ENCODE measurements at regions not wholly inside any gene's neighbourhood (a gene's known extent, or its start where the extent isn't known, plus 50 kb on each side); places are given as distances from the start of the nearest gene placed in this dataset.

DNA sequence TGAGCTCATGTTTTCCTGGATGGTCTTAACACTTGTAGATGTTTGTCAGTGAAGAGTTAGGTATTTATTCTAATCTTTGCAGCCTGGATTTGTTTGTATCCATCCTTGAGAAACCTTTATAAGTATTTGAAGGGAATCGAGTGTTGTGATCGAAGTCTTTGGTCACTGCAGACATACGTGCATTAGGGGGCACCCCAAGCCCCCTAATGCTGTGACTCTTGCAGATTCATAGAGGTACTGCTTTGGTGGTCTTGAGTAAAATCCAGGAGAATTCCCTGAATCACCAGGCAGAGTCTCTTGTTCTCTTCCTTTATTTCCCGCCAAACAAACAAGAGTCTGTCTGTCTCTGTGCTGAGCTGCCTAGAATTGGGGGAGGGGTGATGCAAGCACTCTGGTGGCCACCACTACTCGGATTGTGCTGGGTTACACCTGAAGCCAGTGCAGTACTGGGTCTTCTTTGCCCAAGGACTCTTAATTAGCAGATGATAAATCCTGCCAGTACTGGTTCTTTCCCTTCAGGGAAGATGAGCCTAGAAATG lies 170.5 kb upstream of the POU1F1 start:
- DNase-seq (ENCODE audit: low read depth, low spot score) (no peak), FAIRE-seq (no peak)
- ChIA-PET POLR2A (no interaction called here), CTCF (no interaction called here)
- Histone ChIP-seq H3K9me3 (replicated peaks; ENCODE audit: control insufficient read depth, insufficient read depth, low read length) (no peaks in the 10 kb centered on the region), H3K9ac (replicated peaks; ENCODE audit: extremely low read depth, insufficient read depth, low read length) (no peak overlapping the region), H4K20me1 (replicated peaks; ENCODE audit: control insufficient read depth, extremely low read depth, insufficient read depth, low read length) (no peaks in the 10 kb centered on the region), H3K36me3 (ENCODE audit: control insufficient read depth in 2 of 2, extremely low read depth in 1 of 2, insufficient read depth in 2 of 2, low read length in 2 of 2) (no peaks in the 10 kb centered on the region), H3K4me3 (replicated peaks in 1 of 3; ENCODE audit: insufficient read depth in 1 of 3, low read depth in 1 of 3, low read length in 3 of 3) (no peak overlapping the region), H3K4me1 (ENCODE audit: control insufficient read depth, extremely low read depth, insufficient read depth, low read length) (no peaks in the 10 kb centered on the region), H3K9me1 (replicated peaks; ENCODE audit: control insufficient read depth, extremely low read depth, insufficient read depth, low read length) (no peaks in the 10 kb centered on the region), H3K27me3 (ENCODE audit: control insufficient read depth in 2 of 2, insufficient read depth in 2 of 2, low read length in 2 of 2) (peaks cover 0 to 2% of the 10 kb centered on the region in 2 experiments), H3K27ac (ENCODE audit: insufficient read depth, low read depth, low read length) (no peak overlapping the region), H3K4me2 (ENCODE audit: insufficient read depth, low read length) (no peak overlapping the region), H3K79me2 (ENCODE audit: control insufficient read depth, insufficient read depth, low read length) (no peaks in the 10 kb centered on the region), H2AFZ (ENCODE audit: low read depth, low read length) (no peak overlapping the region)
- BruUV-seq (replicated peaks) = no TSS peak
- intact Hi-C loops (cut with micrococcal nuclease) (no loop called here), dilution Hi-C loops (cut with MboI; ENCODE audit: extremely low pct_ligation_motif_present, low sequenced_read_pairs) (no loop called here)
- no peak for TF ChIP-seq POLR2A (IDR thresholded peaks at IDR 0.05; ENCODE audit: low read depth, low read length)
- TF ChIP-seq, protein P1, sequence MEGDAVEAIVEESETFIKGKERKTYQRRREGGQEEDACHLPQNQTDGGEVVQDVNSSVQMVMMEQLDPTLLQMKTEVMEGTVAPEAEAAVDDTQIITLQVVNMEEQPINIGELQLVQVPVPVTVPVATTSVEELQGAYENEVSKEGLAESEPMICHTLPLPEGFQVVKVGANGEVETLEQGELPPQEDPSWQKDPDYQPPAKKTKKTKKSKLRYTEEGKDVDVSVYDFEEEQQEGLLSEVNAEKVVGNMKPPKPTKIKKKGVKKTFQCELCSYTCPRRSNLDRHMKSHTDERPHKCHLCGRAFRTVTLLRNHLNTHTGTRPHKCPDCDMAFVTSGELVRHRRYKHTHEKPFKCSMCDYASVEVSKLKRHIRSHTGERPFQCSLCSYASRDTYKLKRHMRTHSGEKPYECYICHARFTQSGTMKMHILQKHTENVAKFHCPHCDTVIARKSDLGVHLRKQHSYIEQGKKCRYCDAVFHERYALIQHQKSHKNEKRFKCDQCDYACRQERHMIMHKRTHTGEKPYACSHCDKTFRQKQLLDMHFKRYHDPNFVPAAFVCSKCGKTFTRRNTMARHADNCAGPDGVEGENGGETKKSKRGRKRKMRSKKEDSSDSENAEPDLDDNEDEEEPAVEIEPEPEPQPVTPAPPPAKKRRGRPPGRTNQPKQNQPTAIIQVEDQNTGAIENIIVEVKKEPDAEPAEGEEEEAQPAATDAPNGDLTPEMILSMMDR (IDR thresholded peaks at IDR 0.05; ENCODE audit: extremely low read depth in 1 of 2, insufficient read depth in 1 of 2, low read depth in 1 of 2, low read length in 2 of 2) = no peak
- TF ChIP-seq FOS (IDR thresholded peaks at IDR 0.05; ENCODE audit: borderline replicate concordance, insufficient read depth, low read length) = no peak
- TF ChIP-seq POLR2AphosphoS5 (IDR thresholded peaks at IDR 0.05; ENCODE audit: insufficient read depth, low read depth, low read length) = no peak
- TF ChIP-seq, protein P2, sequence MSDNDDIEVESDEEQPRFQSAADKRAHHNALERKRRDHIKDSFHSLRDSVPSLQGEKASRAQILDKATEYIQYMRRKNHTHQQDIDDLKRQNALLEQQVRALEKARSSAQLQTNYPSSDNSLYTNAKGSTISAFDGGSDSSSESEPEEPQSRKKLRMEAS (IDR thresholded peaks at IDR 0.05; ENCODE audit: insufficient read depth, insufficient read length) = no peak
- TF ChIP-seq JUN (IDR thresholded peaks at IDR 0.05; ENCODE audit: borderline replicate concordance, insufficient read depth, insufficient read length, low read depth) = no peak
- TF ChIP-seq MYC (IDR thresholded peaks at IDR 0.05; ENCODE audit: low read depth, low read length) = no peak
- TF ChIP-seq GATA2 (IDR thresholded peaks at IDR 0.05; ENCODE audit: insufficient read depth, insufficient read length, low read depth, low read length) = no peak
